ENCODE measurements at regions not wholly inside any gene's neighbourhood (a gene's known extent, or its start where the extent isn't known, plus 50 kb on each side); places are given as distances from the start of the nearest gene placed in this dataset.
A peak's percentile ranks its signal among the peaks of the same experiment; 100 is the strongest.

DNA sequence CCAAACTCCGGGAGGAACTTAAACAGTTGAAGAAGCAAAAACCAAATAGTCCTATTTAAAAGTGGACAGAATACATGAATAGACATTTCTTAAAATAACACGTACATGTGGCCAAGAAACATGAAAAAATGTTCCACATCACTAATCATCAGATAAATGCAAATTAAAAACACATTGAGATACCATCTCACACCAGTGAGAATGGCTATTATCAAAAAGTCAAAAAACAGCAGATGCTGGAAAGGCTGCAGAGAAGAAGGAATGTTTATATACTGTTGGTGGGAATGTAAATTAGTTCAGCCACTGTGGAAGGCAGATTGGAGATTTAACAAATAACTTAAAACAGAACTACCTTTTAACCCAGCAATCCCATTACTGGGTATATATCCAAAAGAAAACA, 283.0 kb upstream of the IZUMO3 start:
- Histone ChIP-seq H3K9ac (no peak overlapping the region), H3K4me1 (ENCODE audit: control insufficient read depth in 1 of 2, insufficient read depth in 2 of 2, low read depth in 1 of 2, low read length in 1 of 2) (no peaks in the 10 kb centered on the region), H2AFZ (ENCODE audit: low read depth) (no peak overlapping the region), H3K27me3 (ENCODE audit: insufficient read depth) (no peaks in the 10 kb centered on the region), H3K36me3 (replicated peaks in 1 of 2; ENCODE audit: control insufficient read depth in 1 of 2, insufficient read depth in 2 of 2, low read length in 1 of 2) (no peaks in the 10 kb centered on the region), H3K4me3 (ENCODE audit: low read depth in 2 of 2, low read length in 1 of 2) (no peak overlapping the region), H3K4me2 (no peak overlapping the region), H3F3A (replicated peaks; ENCODE audit: insufficient read depth) (no peaks in the 10 kb centered on the region), H3K79me2 (ENCODE audit: insufficient read depth) (no peaks in the 10 kb centered on the region), H3K27ac (ENCODE audit: low read depth in 2 of 2, low read length in 1 of 2) (no peak overlapping the region), H3K9me3 (no peaks in the 10 kb centered on the region), H4K20me1 (ENCODE audit: insufficient read depth) (no peaks in the 10 kb centered on the region), H3K9me2 (no peaks in the 10 kb centered on the region)
- WGBS (ENCODE audit: low lambda C conversion rate), result 36% methylated on average over 2 of the region's 2 CpGs
- CTCF ChIA-PET, result no interaction called here
- DNase-seq, result no peak
- TF ChIP-seq, protein P1, sequence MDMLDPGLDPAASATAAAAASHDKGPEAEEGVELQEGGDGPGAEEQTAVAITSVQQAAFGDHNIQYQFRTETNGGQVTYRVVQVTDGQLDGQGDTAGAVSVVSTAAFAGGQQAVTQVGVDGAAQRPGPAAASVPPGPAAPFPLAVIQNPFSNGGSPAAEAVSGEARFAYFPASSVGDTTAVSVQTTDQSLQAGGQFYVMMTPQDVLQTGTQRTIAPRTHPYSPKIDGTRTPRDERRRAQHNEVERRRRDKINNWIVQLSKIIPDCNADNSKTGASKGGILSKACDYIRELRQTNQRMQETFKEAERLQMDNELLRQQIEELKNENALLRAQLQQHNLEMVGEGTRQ (IDR thresholded peaks at IDR 0.05; ENCODE audit: borderline replicate concordance, low read depth, low read length), result no peak
- TF ChIP-seq EP300 (IDR thresholded peaks at IDR 0.05; ENCODE audit: borderline replicate concordance in 1 of 2, low read depth in 1 of 2, low read length in 1 of 2) (peak in 1 of 2 experiments; percentile 62; a peak in 2 of 4 replicates), GATA2 (CRISPR knock-in tag; IDR thresholded peaks at IDR 0.05) (peak; percentile 85), RCOR1 (IDR thresholded peaks at IDR 0.05; ENCODE audit: low read length) (peak; percentile 77; the same call in 1 of the 2 replicates), GABPA (IDR thresholded peaks at IDR 0.05; ENCODE audit: low read depth) (no peak), JUND (IDR thresholded peaks at IDR 0.05) (no peak), SMC3 (IDR thresholded peaks at IDR 0.05; ENCODE audit: low read depth, low read length) (no peak), POLR2AphosphoS5 (IDR thresholded peaks at IDR 0.05; ENCODE audit: low read depth, low read length) (no peak)
- TF ChIP-seq, protein P2, sequence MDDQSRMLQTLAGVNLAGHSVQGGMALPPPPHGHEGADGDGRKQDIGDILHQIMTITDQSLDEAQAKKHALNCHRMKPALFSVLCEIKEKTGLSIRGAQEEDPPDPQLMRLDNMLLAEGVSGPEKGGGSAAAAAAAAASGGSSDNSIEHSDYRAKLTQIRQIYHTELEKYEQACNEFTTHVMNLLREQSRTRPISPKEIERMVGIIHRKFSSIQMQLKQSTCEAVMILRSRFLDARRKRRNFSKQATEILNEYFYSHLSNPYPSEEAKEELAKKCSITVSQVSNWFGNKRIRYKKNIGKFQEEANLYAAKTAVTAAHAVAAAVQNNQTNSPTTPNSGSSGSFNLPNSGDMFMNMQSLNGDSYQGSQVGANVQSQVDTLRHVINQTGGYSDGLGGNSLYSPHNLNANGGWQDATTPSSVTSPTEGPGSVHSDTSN (IDR thresholded peaks at IDR 0.05), result no peak
- POLR2A ChIA-PET, result no interaction called here

DNA sequence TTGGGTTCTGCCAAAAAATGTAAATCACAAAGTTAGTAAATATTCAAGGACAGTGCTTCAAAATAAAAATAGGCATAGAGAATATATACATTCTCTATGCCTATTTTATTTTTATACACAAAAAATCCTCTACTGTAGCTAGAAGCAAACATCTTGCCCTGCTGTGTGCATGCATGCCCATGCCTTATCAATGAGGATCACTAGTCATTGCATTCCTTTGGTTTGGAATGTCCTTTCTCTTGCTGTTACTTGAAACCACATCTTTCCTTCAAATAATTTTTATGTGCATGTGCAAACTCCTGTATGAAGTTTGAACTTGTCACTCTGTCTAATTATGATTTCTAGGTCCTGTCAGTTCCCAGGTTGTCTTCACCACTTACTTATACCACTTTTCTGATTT, 278.9 kb upstream of the IZUMO3 start:
- no peak overlapping the region for H2AFZ ChIP-seq (ENCODE audit: low read depth)
- H3K4me2 ChIP-seq, result no peak overlapping the region
- no peaks in the 10 kb centered on the region for H3K36me3 ChIP-seq (replicated peaks in 1 of 2; ENCODE audit: control insufficient read depth in 1 of 2, insufficient read depth in 2 of 2, low read length in 1 of 2)
- no peak overlapping the region for H3K4me3 ChIP-seq (ENCODE audit: low read depth in 2 of 2, low read length in 1 of 2)
- ChIA-PET POLR2A (no interaction called here), CTCF (no interaction called here)
- H3K9me3 ChIP-seq, result no peaks in the 10 kb centered on the region
- H3K4me1 ChIP-seq (ENCODE audit: control insufficient read depth in 1 of 2, insufficient read depth in 2 of 2, low read depth in 1 of 2, low read length in 1 of 2), result no peaks in the 10 kb centered on the region
- H3K9ac ChIP-seq, result no peak overlapping the region
- no peak overlapping the region for H3K27ac ChIP-seq (ENCODE audit: low read depth in 2 of 2, low read length in 1 of 2)
- H3K79me2 ChIP-seq (ENCODE audit: insufficient read depth), result no peaks in the 10 kb centered on the region
- no peaks in the 10 kb centered on the region for H3K27me3 ChIP-seq (ENCODE audit: insufficient read depth)
- H4K20me1 ChIP-seq (ENCODE audit: insufficient read depth), result no peaks in the 10 kb centered on the region
- no peak for TF ChIP-seq RFX5 (IDR thresholded peaks at IDR 0.05; ENCODE audit: low read length)
- no peak for TF ChIP-seq FOSL2 (IDR thresholded peaks at IDR 0.05; ENCODE audit: borderline replicate concordance, low read depth)
- no peak for TF ChIP-seq RCOR1 (IDR thresholded peaks at IDR 0.05; ENCODE audit: low read length)
- TF ChIP-seq, protein P3, sequence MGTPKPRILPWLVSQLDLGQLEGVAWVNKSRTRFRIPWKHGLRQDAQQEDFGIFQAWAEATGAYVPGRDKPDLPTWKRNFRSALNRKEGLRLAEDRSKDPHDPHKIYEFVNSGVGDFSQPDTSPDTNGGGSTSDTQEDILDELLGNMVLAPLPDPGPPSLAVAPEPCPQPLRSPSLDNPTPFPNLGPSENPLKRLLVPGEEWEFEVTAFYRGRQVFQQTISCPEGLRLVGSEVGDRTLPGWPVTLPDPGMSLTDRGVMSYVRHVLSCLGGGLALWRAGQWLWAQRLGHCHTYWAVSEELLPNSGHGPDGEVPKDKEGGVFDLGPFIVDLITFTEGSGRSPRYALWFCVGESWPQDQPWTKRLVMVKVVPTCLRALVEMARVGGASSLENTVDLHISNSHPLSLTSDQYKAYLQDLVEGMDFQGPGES (IDR thresholded peaks at IDR 0.05; ENCODE audit: low read depth, low read length), result no peak
- no peak for TF ChIP-seq POLR2AphosphoS5 (IDR thresholded peaks at IDR 0.05; ENCODE audit: low read depth, low read length)
- TF ChIP-seq FOXJ3 (CRISPR knock-in tag; IDR thresholded peaks at IDR 0.05), result no peak
- no peak for TF ChIP-seq TEAD4 (IDR thresholded peaks at IDR 0.05; ENCODE audit: borderline replicate concordance, insufficient read depth)
- TF ChIP-seq TAF1 (IDR thresholded peaks at IDR 0.05; ENCODE audit: borderline replicate concordance, low read depth, low read length), result no peak
- TF ChIP-seq, protein P4, sequence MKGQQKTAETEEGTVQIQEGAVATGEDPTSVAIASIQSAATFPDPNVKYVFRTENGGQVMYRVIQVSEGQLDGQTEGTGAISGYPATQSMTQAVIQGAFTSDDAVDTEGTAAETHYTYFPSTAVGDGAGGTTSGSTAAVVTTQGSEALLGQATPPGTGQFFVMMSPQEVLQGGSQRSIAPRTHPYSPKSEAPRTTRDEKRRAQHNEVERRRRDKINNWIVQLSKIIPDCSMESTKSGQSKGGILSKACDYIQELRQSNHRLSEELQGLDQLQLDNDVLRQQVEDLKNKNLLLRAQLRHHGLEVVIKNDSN (IDR thresholded peaks at IDR 0.05; ENCODE audit: borderline replicate concordance, low read depth), result no peak
- TF ChIP-seq JUND (IDR thresholded peaks at IDR 0.05), result no peak
- TF ChIP-seq YY1 (IDR thresholded peaks at IDR 0.05; ENCODE audit: low read depth), result no peak
- TF ChIP-seq, protein P1 (IDR thresholded peaks at IDR 0.05; ENCODE audit: borderline replicate concordance, low read depth, low read length), result no peak
- TF ChIP-seq NRF1 (IDR thresholded peaks at IDR 0.05; ENCODE audit: low read depth, low read length), result no peak
- no peak for TF ChIP-seq NFIC (IDR thresholded peaks at IDR 0.05; ENCODE audit: borderline replicate concordance)
- H3F3A ChIP-seq (replicated peaks; ENCODE audit: insufficient read depth), result no peaks in the 10 kb centered on the region
- no peak for DNase-seq
- H3K9me2 ChIP-seq, result no peaks in the 10 kb centered on the region
